ENCODE measurements at regions not wholly inside any gene's neighbourhood (a gene's known extent, or its start where the extent isn't known, plus 50 kb on each side); places are given as distances from the start of the nearest gene placed in this dataset.

- Histone ChIP-seq H3K9me3 (ENCODE audit: control insufficient read depth, low read depth, low read length) (no peaks in the 10 kb centered on the region), H3K36me3 (ENCODE audit: control insufficient read depth, insufficient read depth, low read length) (no peaks in the 10 kb centered on the region), H3K27ac (ENCODE audit: low read length) (no peak overlapping the region), H3K27me3 (ENCODE audit: control insufficient read depth, insufficient read depth, low read length) (no peaks in the 10 kb centered on the region), H3K4me3 (ENCODE audit: low read length) (no peak overlapping the region), H3K4me1 (ENCODE audit: control insufficient read depth, insufficient read depth, low read length) (no peaks in the 10 kb centered on the region)
- no peak for DNase-seq
Observed at GRCh38 chr12:31867292-31867691, 91.9 kb upstream of the RESF1 start.

GRCh38 chr12:31866523-31866922, 92.7 kb upstream of the RESF1 start:
- DNase-seq = no peak
- no peaks in the 10 kb centered on the region for H3K4me1 ChIP-seq (ENCODE audit: control insufficient read depth, insufficient read depth, low read length)
- 100% methylated on average over 2 of the region's 3 CpGs for WGBS (ENCODE audit: insufficient coverage, low lambda C conversion rate)
- H3K27ac ChIP-seq (ENCODE audit: low read length) = no peak overlapping the region
- H3K9me3 ChIP-seq (ENCODE audit: control insufficient read depth, low read depth, low read length) = no peaks in the 10 kb centered on the region
- H3K4me3 ChIP-seq (ENCODE audit: low read length) = no peak overlapping the region
- H3K27me3 ChIP-seq (ENCODE audit: control insufficient read depth, insufficient read depth, low read length) = no peaks in the 10 kb centered on the region
- no peaks in the 10 kb centered on the region for H3K36me3 ChIP-seq (ENCODE audit: control insufficient read depth, insufficient read depth, low read length)

- WGBS (ENCODE audit: insufficient coverage, low lambda C conversion rate) = no CpG with 5 or more reads among the region's 2 CpGs
- H3K4me1 ChIP-seq (ENCODE audit: control insufficient read depth, insufficient read depth, low read length) = no peaks in the 10 kb centered on the region
- DNase-seq = no peak
- H3K4me3 ChIP-seq (ENCODE audit: low read length) = no peak overlapping the region
- H3K27ac ChIP-seq (ENCODE audit: low read length) = no peak overlapping the region
- H3K9me3 ChIP-seq (ENCODE audit: control insufficient read depth, low read depth, low read length) = no peaks in the 10 kb centered on the region
- H3K36me3 ChIP-seq (ENCODE audit: control insufficient read depth, insufficient read depth, low read length) = no peaks in the 10 kb centered on the region
- no peaks in the 10 kb centered on the region for H3K27me3 ChIP-seq (ENCODE audit: control insufficient read depth, insufficient read depth, low read length)
Observed at GRCh38 chr12:31865023-31865422, 94.2 kb upstream of the RESF1 start.

GRCh38 chr12:31861360-31861759, 97.9 kb upstream of the RESF1 start:
- no peak overlapping the region for H3K4me3 ChIP-seq (ENCODE audit: low read length)
- H3K27ac ChIP-seq (ENCODE audit: low read length) = no peak overlapping the region
- no CpG with 5 or more reads among the region's 2 CpGs for WGBS (ENCODE audit: insufficient coverage, low lambda C conversion rate)
- no peaks in the 10 kb centered on the region for H3K27me3 ChIP-seq (ENCODE audit: control insufficient read depth, insufficient read depth, low read length)
- no peak for DNase-seq
- no peaks in the 10 kb centered on the region for H3K36me3 ChIP-seq (ENCODE audit: control insufficient read depth, insufficient read depth, low read length)
- no peaks in the 10 kb centered on the region for H3K4me1 ChIP-seq (ENCODE audit: control insufficient read depth, insufficient read depth, low read length)
- H3K9me3 ChIP-seq (ENCODE audit: control insufficient read depth, low read depth, low read length) = no peaks in the 10 kb centered on the region

GRCh38 chr12:31860401-31860800, 98.8 kb upstream of the RESF1 start:
- WGBS (ENCODE audit: insufficient coverage, low lambda C conversion rate) = 100% methylated on average over 1 of the region's 4 CpGs
- no peak for DNase-seq
- no peaks in the 10 kb centered on the region for H3K4me1 ChIP-seq (ENCODE audit: control insufficient read depth, insufficient read depth, low read length)
- no peaks in the 10 kb centered on the region for H3K9me3 ChIP-seq (ENCODE audit: control insufficient read depth, low read depth, low read length)
- no peak overlapping the region for H3K27ac ChIP-seq (ENCODE audit: low read length)
- H3K4me3 ChIP-seq (ENCODE audit: low read length) = no peak overlapping the region
- no peaks in the 10 kb centered on the region for H3K27me3 ChIP-seq (ENCODE audit: control insufficient read depth, insufficient read depth, low read length)
- no peaks in the 10 kb centered on the region for H3K36me3 ChIP-seq (ENCODE audit: control insufficient read depth, insufficient read depth, low read length)

GRCh38 chr12:31859232-31859977, 99.8 kb upstream of the RESF1 start:
- Histone ChIP-seq H3K36me3 (ENCODE audit: control insufficient read depth, insufficient read depth, low read length) (no peaks in the 10 kb centered on the region), H3K9me3 (ENCODE audit: control insufficient read depth, low read depth, low read length) (no peaks in the 10 kb centered on the region), H3K27me3 (ENCODE audit: control insufficient read depth, insufficient read depth, low read length) (no peaks in the 10 kb centered on the region), H3K4me1 (ENCODE audit: control insufficient read depth, insufficient read depth, low read length) (no peaks in the 10 kb centered on the region), H3K27ac (ENCODE audit: low read length) (no peak overlapping the region), H3K4me3 (ENCODE audit: low read length) (no peak overlapping the region)
- WGBS (ENCODE audit: insufficient coverage, low lambda C conversion rate) = 91% methylated on average over 6 of the region's 13 CpGs
- no peak for DNase-seq

GRCh38 chr12:31855427-31855826, 103.8 kb upstream of the RESF1 start:
- Histone ChIP-seq H3K27me3 (ENCODE audit: control insufficient read depth, insufficient read depth, low read length) (no peaks in the 10 kb centered on the region), H3K27ac (ENCODE audit: low read length) (no peak overlapping the region), H3K36me3 (ENCODE audit: control insufficient read depth, insufficient read depth, low read length) (no peaks in the 10 kb centered on the region), H3K4me3 (ENCODE audit: low read length) (no peak overlapping the region), H3K4me1 (ENCODE audit: control insufficient read depth, insufficient read depth, low read length) (no peaks in the 10 kb centered on the region), H3K9me3 (ENCODE audit: control insufficient read depth, low read depth, low read length) (peaks cover 6% of the 10 kb centered on the region)
- no peak for DNase-seq
- WGBS (ENCODE audit: insufficient coverage, low lambda C conversion rate) = 88% methylated on average over 5 of the region's 5 CpGs

- Histone ChIP-seq H3K27me3 (ENCODE audit: control insufficient read depth, insufficient read depth, low read length) (no peaks in the 10 kb centered on the region), H3K36me3 (ENCODE audit: control insufficient read depth, insufficient read depth, low read length) (no peaks in the 10 kb centered on the region), H3K4me1 (ENCODE audit: control insufficient read depth, insufficient read depth, low read length) (no peaks in the 10 kb centered on the region), H3K27ac (ENCODE audit: low read length) (no peak overlapping the region), H3K9me3 (ENCODE audit: control insufficient read depth, low read depth, low read length) (peaks cover 8% of the 10 kb centered on the region), H3K4me3 (ENCODE audit: low read length) (no peak overlapping the region)
- peak in 1 of 2 donors; percentile 19 for DNase-seq
Observed at GRCh38 chr12:31853977-31854376, 105.2 kb upstream of the RESF1 start.

- Histone ChIP-seq H3K4me3 (ENCODE audit: low read length) (no peak overlapping the region), H3K36me3 (ENCODE audit: control insufficient read depth, insufficient read depth, low read length) (no peaks in the 10 kb centered on the region), H3K27me3 (ENCODE audit: control insufficient read depth, insufficient read depth, low read length) (no peaks in the 10 kb centered on the region), H3K4me1 (ENCODE audit: control insufficient read depth, insufficient read depth, low read length) (no peaks in the 10 kb centered on the region), H3K9me3 (ENCODE audit: control insufficient read depth, low read depth, low read length) (peaks cover 12% of the 10 kb centered on the region), H3K27ac (ENCODE audit: low read length) (no peak overlapping the region)
- DNase-seq = no peak
Observed at GRCh38 chr12:31853520-31853919, 105.7 kb upstream of the RESF1 start.

- Histone ChIP-seq H3K4me3 (ENCODE audit: low read length) (no peak overlapping the region), H3K27me3 (ENCODE audit: control insufficient read depth, insufficient read depth, low read length) (no peaks in the 10 kb centered on the region), H3K4me1 (ENCODE audit: control insufficient read depth, insufficient read depth, low read length) (no peaks in the 10 kb centered on the region), H3K27ac (ENCODE audit: low read length) (no peak overlapping the region), H3K9me3 (ENCODE audit: control insufficient read depth, low read depth, low read length) (peaks cover 12% of the 10 kb centered on the region), H3K36me3 (ENCODE audit: control insufficient read depth, insufficient read depth, low read length) (no peaks in the 10 kb centered on the region)
- no peak for DNase-seq
- whole genome bisulfite sequencing (ENCODE audit: insufficient coverage, low lambda C conversion rate) = 67% methylated on average over 3 of the region's 3 CpGs
Observed at GRCh38 chr12:31850268-31850667, 108.9 kb upstream of the RESF1 start.

- 83% methylated on average over 2 of the region's 3 CpGs for WGBS (ENCODE audit: insufficient coverage, low lambda C conversion rate)
- no peak overlapping the region for H3K27ac ChIP-seq (ENCODE audit: low read length)
- no peaks in the 10 kb centered on the region for H3K27me3 ChIP-seq (ENCODE audit: control insufficient read depth, insufficient read depth, low read length)
Observed at GRCh38 chr12:31849090-31849687, 110.0 kb upstream of the RESF1 start.

More at GRCh38 chr12:31849090-31849687, 110.0 kb upstream of the RESF1 start:
- DNase-seq = no peak
- H3K4me3 ChIP-seq (ENCODE audit: low read length) = no peak overlapping the region
- no peaks in the 10 kb centered on the region for H3K4me1 ChIP-seq (ENCODE audit: control insufficient read depth, insufficient read depth, low read length)
- H3K36me3 ChIP-seq (ENCODE audit: control insufficient read depth, insufficient read depth, low read length) = no peaks in the 10 kb centered on the region
- H3K9me3 ChIP-seq (ENCODE audit: control insufficient read depth, low read depth, low read length) = peaks cover 12% of the 10 kb centered on the region
